H1 (cell line): ENCODE measurements at regions not wholly inside any gene's neighbourhood (a gene's known extent, or its start where the extent isn't known, plus 50 kb on each side); places are given as distances from the start of the nearest gene placed in this dataset.

ENCODE experiments used
- JUN ChIP-seq: IDR thresholded peaks from 2 replicates; pipeline ENCODE4 v1.6.1; 2011; ENCODE audit warnings: low read depth, mild to moderate bottlenecking, improper control_type of control experiment, low read length
- SP2 ChIP-seq: IDR thresholded peaks from 2 replicates; pipeline ENCODE4 v1.6.1; 2012; ENCODE audit warnings: mild to moderate bottlenecking, low read length, inconsistent platforms
- TAF1 ChIP-seq: IDR thresholded peaks from 2 replicates; pipeline ENCODE4 v1.6.1; 2011; ENCODE audit warnings: mild to moderate bottlenecking, low read depth, low read length

DNA sequence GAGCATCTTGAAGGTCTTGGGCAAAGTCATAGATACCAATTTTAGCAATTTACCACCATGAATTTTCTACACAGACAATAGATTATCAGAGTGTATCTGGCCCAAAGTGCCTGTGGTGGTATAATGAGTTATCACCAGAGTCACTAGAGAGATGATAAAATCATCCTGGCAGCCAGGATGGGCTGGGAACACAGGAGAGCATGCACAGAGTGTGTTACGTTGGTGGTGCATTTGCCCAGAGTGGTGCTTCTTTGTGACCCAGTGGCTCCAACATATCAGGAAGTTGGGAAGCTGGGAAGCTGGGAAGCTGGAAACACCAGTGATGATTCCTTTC is 236.7 kb upstream of the PROX1 start (continued):
- TF ChIP-seq JUN (no peak), SP2 (no peak), TAF1 (no peak)
